ENCODE measurements at regions not wholly inside any gene's neighbourhood (a gene's known extent, or its start where the extent isn't known, plus 50 kb on each side); places are given as distances from the start of the nearest gene placed in this dataset.

- Histone ChIP-seq H3K9me3 (ENCODE audit: control insufficient read depth, low read length) (no peaks in the 10 kb centered on the region), H3K27me3 (ENCODE audit: control insufficient read depth, insufficient read depth, low read length) (no peaks in the 10 kb centered on the region), H3K4me2 (ENCODE audit: low read length) (no peak overlapping the region), H3K27ac (no peak overlapping the region), H3K36me3 (ENCODE audit: control insufficient read depth, insufficient read depth, low read length) (no peaks in the 10 kb centered on the region), H3K79me2 (no peaks in the 10 kb centered on the region), H3K9ac (no peak overlapping the region), H3K4me3 (ENCODE audit: low read depth, low read length) (no peak overlapping the region), H3K4me1 (no peaks in the 10 kb centered on the region), H2AFZ (no peak overlapping the region)
- TF ChIP-seq, protein P1, sequence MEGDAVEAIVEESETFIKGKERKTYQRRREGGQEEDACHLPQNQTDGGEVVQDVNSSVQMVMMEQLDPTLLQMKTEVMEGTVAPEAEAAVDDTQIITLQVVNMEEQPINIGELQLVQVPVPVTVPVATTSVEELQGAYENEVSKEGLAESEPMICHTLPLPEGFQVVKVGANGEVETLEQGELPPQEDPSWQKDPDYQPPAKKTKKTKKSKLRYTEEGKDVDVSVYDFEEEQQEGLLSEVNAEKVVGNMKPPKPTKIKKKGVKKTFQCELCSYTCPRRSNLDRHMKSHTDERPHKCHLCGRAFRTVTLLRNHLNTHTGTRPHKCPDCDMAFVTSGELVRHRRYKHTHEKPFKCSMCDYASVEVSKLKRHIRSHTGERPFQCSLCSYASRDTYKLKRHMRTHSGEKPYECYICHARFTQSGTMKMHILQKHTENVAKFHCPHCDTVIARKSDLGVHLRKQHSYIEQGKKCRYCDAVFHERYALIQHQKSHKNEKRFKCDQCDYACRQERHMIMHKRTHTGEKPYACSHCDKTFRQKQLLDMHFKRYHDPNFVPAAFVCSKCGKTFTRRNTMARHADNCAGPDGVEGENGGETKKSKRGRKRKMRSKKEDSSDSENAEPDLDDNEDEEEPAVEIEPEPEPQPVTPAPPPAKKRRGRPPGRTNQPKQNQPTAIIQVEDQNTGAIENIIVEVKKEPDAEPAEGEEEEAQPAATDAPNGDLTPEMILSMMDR (IDR thresholded peaks at IDR 0.05), result no peak
These were observed 376.4 kb upstream of the DDHD1 start for GRCh38 chr14:53529519-53529918.

DNA sequence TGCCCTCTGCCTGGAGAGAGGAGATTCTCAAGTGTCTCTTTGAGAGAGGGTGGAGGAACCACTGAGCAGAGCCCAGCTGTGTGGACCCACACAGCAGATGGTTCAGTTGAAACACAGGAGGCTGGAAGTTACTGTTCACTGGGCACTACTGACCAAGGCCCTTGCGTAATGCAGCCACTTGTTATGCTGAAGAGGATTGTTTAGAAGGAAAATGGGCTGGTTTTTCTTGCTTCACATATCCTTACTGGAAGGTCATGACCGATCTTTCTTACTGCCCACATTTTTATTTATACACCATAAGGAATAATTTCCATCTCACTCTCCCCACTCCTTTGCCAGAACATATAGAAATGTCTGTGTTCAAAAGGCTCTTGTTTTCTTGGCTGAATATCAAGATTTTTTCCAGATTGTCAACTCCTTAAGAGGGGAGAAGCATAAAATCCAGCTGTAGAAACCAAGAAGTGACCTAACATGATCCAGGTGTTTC lies 375.1 kb upstream of the DDHD1 start:
- no peak overlapping the region for H3K4me3 ChIP-seq (ENCODE audit: low read depth, low read length)
- H3K79me2 ChIP-seq, result no peaks in the 10 kb centered on the region
- H3K27ac ChIP-seq, result no peak overlapping the region
- no peaks in the 10 kb centered on the region for H3K36me3 ChIP-seq (ENCODE audit: control insufficient read depth, insufficient read depth, low read length)
- H2AFZ ChIP-seq, result no peak overlapping the region
- no peaks in the 10 kb centered on the region for H3K9me3 ChIP-seq (ENCODE audit: control insufficient read depth, low read length)
- no peaks in the 10 kb centered on the region for H3K27me3 ChIP-seq (ENCODE audit: control insufficient read depth, insufficient read depth, low read length)
- no peak overlapping the region for H3K9ac ChIP-seq
- H3K4me1 ChIP-seq, result no peaks in the 10 kb centered on the region
- TF ChIP-seq, protein P1 (IDR thresholded peaks at IDR 0.05), result no peak
- H3K4me2 ChIP-seq (ENCODE audit: low read length), result no peak overlapping the region

- Histone ChIP-seq H2AFZ (no peak overlapping the region), H3K36me3 (ENCODE audit: control insufficient read depth, insufficient read depth, low read length) (no peaks in the 10 kb centered on the region)
- TF ChIP-seq, protein P1 (IDR thresholded peaks at IDR 0.05), result no peak
These were observed 373.1 kb upstream of the DDHD1 start for GRCh38 chr14:53526200-53526599.

GRCh38 chr14:53525608-53526007 lies 372.5 kb upstream of the DDHD1 start:
- H3K79me2 ChIP-seq, result no peaks in the 10 kb centered on the region

More at GRCh38 chr14:53526200-53526599, 373.1 kb upstream of the DDHD1 start:
- no peaks in the 10 kb centered on the region for H3K4me1 ChIP-seq
- no peaks in the 10 kb centered on the region for H3K79me2 ChIP-seq
- H3K4me2 ChIP-seq (ENCODE audit: low read length), result no peak overlapping the region
- H3K9me3 ChIP-seq (ENCODE audit: control insufficient read depth, low read length), result no peaks in the 10 kb centered on the region
- H3K9ac ChIP-seq, result no peak overlapping the region
- H3K27ac ChIP-seq, result no peak overlapping the region
- H3K4me3 ChIP-seq (ENCODE audit: low read depth, low read length), result no peak overlapping the region
- H3K27me3 ChIP-seq (ENCODE audit: control insufficient read depth, insufficient read depth, low read length), result no peaks in the 10 kb centered on the region

GRCh38 chr14:53524391-53524790 lies 371.3 kb upstream of the DDHD1 start:
- H3K9ac ChIP-seq, result no peak overlapping the region

More at GRCh38 chr14:53525608-53526007, 372.5 kb upstream of the DDHD1 start:
- H3K4me2 ChIP-seq (ENCODE audit: low read length), result no peak overlapping the region
- no peak overlapping the region for H3K4me3 ChIP-seq (ENCODE audit: low read depth, low read length)
- no peak overlapping the region for H3K9ac ChIP-seq
- no peaks in the 10 kb centered on the region for H3K9me3 ChIP-seq (ENCODE audit: control insufficient read depth, low read length)
- TF ChIP-seq, protein P1 (IDR thresholded peaks at IDR 0.05), result no peak
- no peaks in the 10 kb centered on the region for H3K4me1 ChIP-seq
- no peak overlapping the region for H2AFZ ChIP-seq
- H3K27ac ChIP-seq, result no peak overlapping the region
- no peaks in the 10 kb centered on the region for H3K36me3 ChIP-seq (ENCODE audit: control insufficient read depth, insufficient read depth, low read length)
- H3K27me3 ChIP-seq (ENCODE audit: control insufficient read depth, insufficient read depth, low read length), result no peaks in the 10 kb centered on the region

More at GRCh38 chr14:53524391-53524790, 371.3 kb upstream of the DDHD1 start:
- TF ChIP-seq, protein P1 (IDR thresholded peaks at IDR 0.05), result no peak
- Histone ChIP-seq H3K36me3 (ENCODE audit: control insufficient read depth, insufficient read depth, low read length) (no peaks in the 10 kb centered on the region), H3K27me3 (ENCODE audit: control insufficient read depth, insufficient read depth, low read length) (no peaks in the 10 kb centered on the region), H2AFZ (no peak overlapping the region), H3K4me3 (ENCODE audit: low read depth, low read length) (no peak overlapping the region), H3K9me3 (ENCODE audit: control insufficient read depth, low read length) (no peaks in the 10 kb centered on the region), H3K27ac (no peak overlapping the region), H3K79me2 (no peaks in the 10 kb centered on the region), H3K4me1 (no peaks in the 10 kb centered on the region), H3K4me2 (ENCODE audit: low read length) (no peak overlapping the region)
